Kidney capillary endothelial cell (primary cell): ENCODE measurements at regions not wholly inside any gene's neighbourhood (a gene's known extent, or its start where the extent isn't known, plus 50 kb on each side); places are given as distances from the start of the nearest gene placed in this dataset.

Experiments
- DNase-seq: peaks from one replicate; pipeline ENCODE4 v3.0.0-alpha.2; 2018; ENCODE audit warnings: low spot score

- no peak for DNase-seq
Measured at GRCh38 chr6:81813305-81813704, 60.8 kb upstream of the TENT5A start.

GRCh38 chr6:81812401-81812800 is 59.9 kb upstream of the TENT5A start:
- no peak for DNase-seq

- no peak for DNase-seq
Measured at GRCh38 chr6:81808851-81809570, 56.5 kb upstream of the TENT5A start.

- DNase-seq: no peak
Measured at GRCh38 chr6:81806793-81807565, 54.5 kb upstream of the TENT5A start.

GRCh38 chr6:81802356-81802755 is 49.9 kb upstream of the TENT5A start:
- no peak for DNase-seq
